LNCaP clone FGC (cell line): ENCODE measurements at regions not wholly inside any gene's neighbourhood (a gene's known extent, or its start where the extent isn't known, plus 50 kb on each side); places are given as distances from the start of the nearest gene placed in this dataset.
"Not testable (repeated sequence)": the region's sequence is repeated elsewhere in the genome, so short reads cannot be mapped to it uniquely, and the experiment has no call there.

Experiments used
- DNase-seq: peaks from one replicate; pipeline ENCODE4 v3.0.0-alpha.2; 2011; ENCODE audit warnings: low read depth
- H3K4me3 ChIP-seq: 2 replicates; pipeline ENCODE4 v1.5.1; 2011; ENCODE audit warnings: mild to moderate bottlenecking, low read depth, low read length, control low read depth
- TF ChIP-seq, protein P1 (sequence below): IDR thresholded peaks from 2 replicates; pipeline ENCODE4 v1.5.1; 2012; ENCODE audit warnings: mild to moderate bottlenecking; ENCODE audit not compliant: control insufficient read depth, insufficient read depth; ENCODE audit errors: extremely low read depth

GRCh38 chr16:6709736-6710135 lies 622.9 kb upstream of the RBFOX1 start:
- H3K4me3 ChIP-seq = no peak overlapping the region
- DNase-seq = no peak
- TF ChIP-seq, protein P1, sequence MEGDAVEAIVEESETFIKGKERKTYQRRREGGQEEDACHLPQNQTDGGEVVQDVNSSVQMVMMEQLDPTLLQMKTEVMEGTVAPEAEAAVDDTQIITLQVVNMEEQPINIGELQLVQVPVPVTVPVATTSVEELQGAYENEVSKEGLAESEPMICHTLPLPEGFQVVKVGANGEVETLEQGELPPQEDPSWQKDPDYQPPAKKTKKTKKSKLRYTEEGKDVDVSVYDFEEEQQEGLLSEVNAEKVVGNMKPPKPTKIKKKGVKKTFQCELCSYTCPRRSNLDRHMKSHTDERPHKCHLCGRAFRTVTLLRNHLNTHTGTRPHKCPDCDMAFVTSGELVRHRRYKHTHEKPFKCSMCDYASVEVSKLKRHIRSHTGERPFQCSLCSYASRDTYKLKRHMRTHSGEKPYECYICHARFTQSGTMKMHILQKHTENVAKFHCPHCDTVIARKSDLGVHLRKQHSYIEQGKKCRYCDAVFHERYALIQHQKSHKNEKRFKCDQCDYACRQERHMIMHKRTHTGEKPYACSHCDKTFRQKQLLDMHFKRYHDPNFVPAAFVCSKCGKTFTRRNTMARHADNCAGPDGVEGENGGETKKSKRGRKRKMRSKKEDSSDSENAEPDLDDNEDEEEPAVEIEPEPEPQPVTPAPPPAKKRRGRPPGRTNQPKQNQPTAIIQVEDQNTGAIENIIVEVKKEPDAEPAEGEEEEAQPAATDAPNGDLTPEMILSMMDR = no peak

GRCh38 chr16:6708576-6709215 lies 623.9 kb upstream of the RBFOX1 start:
- TF ChIP-seq, protein P1 = no peak
- no peak overlapping the region for H3K4me3 ChIP-seq
- DNase-seq = no peak

- TF ChIP-seq, protein P1 = no peak
- no peak overlapping the region for H3K4me3 ChIP-seq
Measured at GRCh38 chr16:6704306-6704930, 628.2 kb upstream of the RBFOX1 start.

GRCh38 chr16:6701096-6701495 lies 631.5 kb upstream of the RBFOX1 start:
- DNase-seq = no peak
- H3K4me3 ChIP-seq = no peak overlapping the region
- TF ChIP-seq, protein P1 = no peak

More at GRCh38 chr16:6704306-6704930, 628.2 kb upstream of the RBFOX1 start:
- no peak for DNase-seq

DNA sequence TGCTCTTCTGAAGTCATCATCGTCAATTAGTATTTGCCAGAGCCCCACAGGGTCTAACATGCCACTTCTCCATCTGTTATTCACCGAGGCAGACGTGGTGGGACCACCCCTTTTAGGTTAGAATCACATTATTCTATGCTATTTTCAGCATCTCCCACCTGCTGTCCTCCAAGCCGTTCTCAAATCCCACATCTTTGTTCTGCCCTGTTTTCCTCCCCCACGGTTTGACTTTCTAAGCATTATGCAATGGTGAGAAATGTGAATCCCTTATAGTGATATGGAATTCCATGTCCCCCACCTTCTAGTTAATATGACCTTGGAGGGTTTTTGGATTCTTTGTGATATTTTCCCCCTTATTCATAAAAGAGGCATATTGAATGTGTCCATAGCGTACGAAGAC lies 634.1 kb upstream of the RBFOX1 start:
- H3K4me3 ChIP-seq = no peak overlapping the region
- DNase-seq = no peak
- TF ChIP-seq, protein P1 = no peak

DNA sequence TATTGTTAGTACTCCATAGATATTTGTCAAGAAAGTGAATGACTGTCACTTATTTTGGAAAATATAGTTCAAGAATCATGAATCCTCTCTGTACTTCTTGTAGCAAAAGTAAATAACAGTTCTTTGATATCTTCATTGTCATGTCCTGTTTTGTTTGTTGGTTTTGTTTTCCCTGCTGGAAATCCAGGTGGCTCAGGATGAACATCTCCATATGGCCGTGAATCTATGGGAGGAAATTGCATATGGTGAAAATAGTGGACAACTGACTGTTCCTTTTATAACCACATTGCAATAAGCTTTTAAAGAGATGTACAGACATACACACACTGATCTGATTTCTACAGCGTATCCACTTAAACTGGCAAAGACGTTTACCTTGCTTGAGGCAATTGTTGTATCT lies 637.0 kb upstream of the RBFOX1 start:
- H3K4me3 ChIP-seq = no peak overlapping the region
- TF ChIP-seq, protein P1 = no peak
- no peak for DNase-seq

DNA sequence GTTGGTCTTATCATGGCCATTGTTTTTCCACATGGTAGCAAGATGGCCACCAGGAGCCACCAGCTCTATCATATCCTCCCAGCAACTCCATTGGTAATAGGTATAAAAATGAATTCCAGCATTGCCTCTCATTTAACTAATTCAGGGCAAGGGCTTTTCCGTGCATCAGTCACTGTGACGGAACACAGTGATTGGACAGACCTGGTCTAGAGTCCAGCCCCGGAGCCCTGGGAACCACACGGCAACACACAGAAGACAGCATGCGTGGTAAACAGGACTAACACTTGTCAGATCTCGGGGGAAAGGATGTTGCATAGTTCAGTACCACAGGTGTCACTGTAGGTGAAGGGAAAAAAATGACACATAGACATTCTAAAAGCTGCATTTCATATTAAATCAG lies 638.0 kb upstream of the RBFOX1 start:
- DNase-seq = no peak
- TF ChIP-seq, protein P1 = no peak
- H3K4me3 ChIP-seq = no peak overlapping the region

GRCh38 chr16:6693418-6693817 lies 639.2 kb upstream of the RBFOX1 start:
- not testable (repeated sequence) for H3K4me3 ChIP-seq, DNase-seq
